ENCODE measurements at regions not wholly inside any gene's neighbourhood (a gene's known extent, or its start where the extent isn't known, plus 50 kb on each side); places are given as distances from the start of the nearest gene placed in this dataset.
"Not testable (repeated sequence)": the region's sequence is repeated elsewhere in the genome, so short reads cannot be mapped to it uniquely, and the experiment has no call there.

- no peak for DNase-seq
Observed at GRCh38 chr1:198986036-198986435, 347.2 kb downstream of the PTPRC start.

DNA sequence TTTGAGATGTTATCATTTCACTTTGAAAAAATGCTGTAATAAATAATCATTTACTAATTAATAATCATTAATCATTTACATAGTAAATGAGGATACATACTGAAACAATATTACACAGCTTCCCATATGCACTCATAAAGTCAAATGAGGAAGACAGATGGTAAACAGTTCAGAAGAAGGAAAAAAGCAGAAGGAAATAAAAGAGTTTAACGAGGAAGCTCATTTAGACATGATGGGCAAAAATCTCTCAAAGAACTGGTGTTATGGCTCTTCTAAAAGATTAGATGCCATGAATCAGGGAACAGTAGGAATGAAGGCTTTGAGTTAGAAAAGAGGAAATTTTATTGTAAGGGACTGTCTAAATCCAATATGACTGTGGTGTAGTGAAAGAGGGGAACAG is 347.6 kb downstream of the PTPRC start:
- DNase-seq: no peak

- DNase-seq: peak in 2 of 3 experiments; percentile 24 to 85
Observed at GRCh38 chr1:199002661-199003060, 363.8 kb downstream of the PTPRC start.

DNA sequence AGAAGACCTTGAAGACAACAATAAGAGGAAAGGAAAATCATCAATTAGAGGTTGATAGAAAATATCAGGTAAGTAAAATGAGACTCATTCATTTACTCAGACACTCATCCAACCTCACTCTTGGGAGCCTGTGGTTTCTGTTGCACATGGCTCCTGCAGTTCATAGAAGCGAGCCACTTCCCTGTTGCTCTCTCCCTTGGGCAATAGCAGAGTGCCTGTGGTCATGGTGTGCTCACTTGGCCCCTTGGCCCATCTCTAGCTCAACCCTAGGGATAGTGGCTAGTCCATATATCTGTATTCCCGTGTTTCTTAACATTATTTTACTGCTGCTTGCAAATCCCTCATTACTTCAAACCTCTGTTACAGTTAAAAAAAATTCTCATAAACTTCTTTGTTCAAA is 368.6 kb downstream of the PTPRC start:
- DNase-seq: peak in 1 of 3 experiments; percentile 56

- no peak for DNase-seq
Observed at GRCh38 chr1:199009447-199009846, 370.6 kb downstream of the PTPRC start.

DNA sequence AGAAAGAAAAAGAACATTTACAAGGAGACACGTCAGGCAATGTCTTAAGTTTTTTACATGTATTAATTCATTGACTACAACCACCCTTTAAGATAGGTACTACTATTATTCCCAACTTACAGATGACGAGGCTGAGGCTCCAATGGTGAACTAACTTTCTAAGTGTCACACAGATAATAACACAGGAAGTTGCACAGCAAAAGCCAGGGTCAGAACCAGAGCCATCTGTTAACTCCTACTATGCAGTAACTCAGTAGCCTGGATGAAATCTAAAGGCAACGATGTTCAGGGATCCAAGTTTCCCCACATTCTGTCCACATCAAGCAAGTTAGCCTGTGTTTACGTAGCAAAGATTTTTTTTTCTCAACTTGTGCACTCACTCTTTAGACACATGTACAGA is 371.7 kb downstream of the PTPRC start:
- no peak for DNase-seq

GRCh38 chr1:199010933-199011332 is 372.1 kb downstream of the PTPRC start:
- no peak for DNase-seq

GRCh38 chr1:199015799-199016198 is 377.0 kb downstream of the PTPRC start:
- DNase-seq: no peak

GRCh38 chr1:199018471-199019135 is 379.8 kb downstream of the PTPRC start:
- DNase-seq: no peak

GRCh38 chr1:199020051-199020450 is 381.2 kb downstream of the PTPRC start:
- no peak for DNase-seq

GRCh38 chr1:199020904-199021303 is 382.1 kb downstream of the PTPRC start:
- DNase-seq: no peak

DNA sequence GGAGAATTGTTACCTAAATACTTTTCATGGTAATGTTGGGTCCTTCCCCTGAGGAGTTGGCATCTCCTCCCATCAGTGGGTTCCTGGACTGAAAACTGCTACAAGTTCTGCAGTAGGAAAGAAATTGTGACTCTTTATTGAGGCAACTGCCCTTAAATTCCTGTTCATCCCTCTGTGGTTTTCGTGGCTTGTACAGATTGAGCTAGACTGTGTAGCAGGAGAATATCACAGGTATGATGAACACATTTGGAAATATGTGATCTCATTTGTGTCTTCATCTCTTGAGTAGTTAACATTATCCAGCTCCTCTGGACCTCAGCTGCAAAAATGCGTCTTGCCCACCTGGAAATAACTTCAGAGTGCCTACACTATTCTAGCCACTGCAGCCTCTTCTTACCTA is 390.6 kb downstream of the PTPRC start:
- no peak for DNase-seq

DNA sequence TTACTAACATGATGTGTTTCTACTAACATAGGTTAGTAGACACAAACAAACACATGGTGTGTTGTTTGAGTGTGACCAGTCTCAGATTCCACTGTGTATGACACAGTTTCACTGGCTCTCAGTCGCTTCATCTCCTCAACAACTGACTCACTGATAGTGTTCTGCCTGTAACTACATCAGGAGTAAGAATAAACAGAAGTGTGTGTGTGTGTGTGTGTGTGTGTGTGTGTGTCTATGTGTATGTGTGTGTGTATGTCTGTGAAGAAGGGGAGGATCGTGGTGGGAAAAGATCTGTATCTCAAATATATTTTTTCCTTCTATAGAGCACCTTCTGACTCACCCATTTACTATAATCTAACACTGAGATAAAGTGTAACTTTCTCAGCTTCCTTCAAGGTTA is 391.0 kb downstream of the PTPRC start:
- DNase-seq: no peak

DNA sequence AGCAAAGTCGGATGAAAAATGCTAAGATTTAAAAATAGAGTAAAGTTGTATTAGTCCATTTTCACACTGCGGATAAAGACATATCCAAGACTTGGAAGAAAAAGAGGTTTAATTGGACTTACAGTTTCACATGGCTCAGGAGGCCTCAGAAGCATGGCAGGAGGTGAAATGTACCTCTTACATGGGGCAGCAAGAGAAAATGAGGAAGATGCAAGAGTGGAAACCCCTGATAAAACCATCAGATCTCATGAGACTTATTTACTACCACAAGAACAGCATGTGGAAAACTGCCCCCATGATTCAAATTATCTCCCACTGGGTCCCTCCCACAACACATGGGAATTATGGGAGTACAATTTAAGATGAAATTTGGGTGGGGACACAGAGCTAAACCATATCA is 391.7 kb downstream of the PTPRC start:
- not testable (repeated sequence) for DNase-seq

GRCh38 chr1:199031170-199031569 is 392.3 kb downstream of the PTPRC start:
- not testable (repeated sequence) for DNase-seq

GRCh38 chr1:199032479-199032878 is 393.6 kb downstream of the PTPRC start:
- not testable (repeated sequence) for DNase-seq

DNA sequence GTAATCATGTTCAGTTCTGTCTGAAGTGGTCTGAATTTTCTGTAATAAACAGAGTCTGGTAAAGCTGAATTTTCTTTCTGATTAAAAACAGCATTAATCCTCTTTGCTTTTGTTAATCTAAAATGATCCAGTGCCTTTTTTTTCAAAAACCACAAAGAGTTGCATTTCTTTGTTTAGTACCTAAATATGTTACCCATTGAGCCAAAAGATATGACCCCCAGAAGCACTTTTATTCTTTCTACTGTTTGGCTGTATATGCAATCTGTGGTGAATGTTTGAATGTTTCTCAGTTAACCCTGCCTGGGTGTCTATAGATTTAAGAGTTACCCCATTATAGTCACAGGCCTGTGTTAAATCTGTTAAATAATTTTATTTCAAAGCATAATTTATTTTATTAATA is 394.8 kb downstream of the PTPRC start:
- DNase-seq: no peak

DNA sequence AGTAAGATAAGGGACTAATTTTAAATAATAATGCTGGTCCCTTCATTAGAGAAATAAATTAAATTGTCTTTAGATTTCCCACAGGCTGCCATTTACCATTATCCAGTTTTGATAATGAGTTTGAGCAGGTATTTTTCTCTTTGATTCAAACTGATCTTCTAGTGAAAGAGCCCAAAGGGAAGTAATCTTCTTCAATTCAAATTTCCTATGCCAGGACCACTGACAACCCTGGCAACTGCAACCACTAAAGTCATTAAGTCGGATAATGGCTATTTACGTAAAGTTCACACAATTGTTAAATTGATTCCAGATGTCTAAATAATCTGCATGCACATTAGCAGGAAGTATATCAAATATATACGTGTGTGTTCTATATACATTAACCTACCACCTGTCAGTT is 399.3 kb downstream of the PTPRC start:
- DNase-seq: peak in 1 of 3 experiments; percentile 81

GRCh38 chr1:199040076-199040905 is 401.5 kb downstream of the PTPRC start:
- DNase-seq: no peak

- DNase-seq: no peak
Observed at GRCh38 chr1:199041173-199041914, 402.5 kb downstream of the PTPRC start.

- DNase-seq: no peak
Observed at GRCh38 chr1:199042193-199042592, 403.4 kb downstream of the PTPRC start.

GRCh38 chr1:199044191-199044590 is 405.4 kb downstream of the PTPRC start:
- no peak for DNase-seq

DNA sequence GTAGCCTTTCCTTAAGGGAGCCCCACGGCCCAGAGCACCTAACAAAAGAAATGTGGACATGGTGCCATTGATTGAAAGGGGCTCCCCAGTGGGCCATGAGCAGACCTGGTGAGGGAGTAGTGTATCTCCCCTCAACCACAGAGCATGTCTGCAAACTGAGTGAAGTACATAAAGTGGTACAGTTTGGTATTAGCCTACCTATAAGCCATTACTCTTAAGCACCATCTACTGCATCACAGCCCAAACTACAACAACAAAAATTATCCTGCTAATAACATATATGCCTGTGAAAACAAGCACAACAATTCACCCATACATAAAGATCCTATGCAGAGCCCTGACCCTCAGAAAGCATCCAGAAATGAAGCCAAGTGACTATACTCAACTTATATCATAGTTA is 407.8 kb downstream of the PTPRC start:
- DNase-seq: no peak

DNA sequence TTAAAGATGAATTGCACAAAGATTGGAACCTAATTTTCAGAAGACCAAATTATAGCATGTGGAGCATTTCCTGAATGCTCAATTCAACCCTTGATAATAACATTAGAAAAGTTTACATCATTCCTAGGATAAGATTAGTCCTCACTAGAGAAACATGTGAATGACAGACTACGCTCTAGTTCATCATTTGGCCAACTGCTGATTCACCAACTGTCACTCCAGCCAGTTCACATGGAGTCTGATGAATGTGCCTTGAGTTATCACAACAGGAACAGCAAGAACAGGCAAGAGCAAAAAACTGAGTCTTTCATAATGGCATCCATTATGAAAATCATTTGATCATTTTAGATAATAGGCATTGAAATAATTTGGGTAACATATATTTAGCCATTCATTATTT is 415.9 kb downstream of the PTPRC start:
- no peak for DNase-seq
